ENCODE measurements at regions not wholly inside any gene's neighbourhood (a gene's known extent, or its start where the extent isn't known, plus 50 kb on each side); places are given as distances from the start of the nearest gene placed in this dataset.

DNA sequence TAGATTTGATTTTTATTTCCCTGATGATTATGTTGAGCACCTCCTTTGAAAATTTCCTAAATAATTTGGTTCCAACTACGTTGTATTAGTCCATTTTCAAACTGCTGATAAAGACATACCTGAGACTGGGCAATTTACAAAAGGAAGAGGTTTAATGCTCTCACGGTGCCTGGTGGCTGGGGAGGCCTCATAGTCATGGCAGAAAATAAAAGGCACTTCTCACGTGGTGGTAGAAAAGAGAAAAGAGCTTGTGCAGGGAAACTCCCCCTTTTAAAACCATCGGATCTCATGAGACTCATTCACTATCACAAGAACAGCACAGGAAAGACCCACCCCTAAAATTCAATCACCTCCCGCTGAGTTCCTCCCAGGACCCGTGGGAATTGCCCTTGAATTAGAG is 372.3 kb downstream of the RPL10L start:
- TF ChIP-seq HOXA7 (CRISPR knock-in tag; IDR thresholded peaks at IDR 0.05; ENCODE audit: borderline replicate concordance) (no peak), ZNF266 (tag by site-specific recombination; IDR thresholded peaks at IDR 0.05; ENCODE audit: low read depth) (no peak), ZNF121 (tag by site-specific recombination; IDR thresholded peaks at IDR 0.05) (no peak), ZNF48 (tag by site-specific recombination; IDR thresholded peaks at IDR 0.05) (no peak), ZIC2 (tag by site-specific recombination; IDR thresholded peaks at IDR 0.05) (no peak), ZNF629 (tag by site-specific recombination; IDR thresholded peaks at IDR 0.05) (no peak), IKZF3 (tag by site-specific recombination; IDR thresholded peaks at IDR 0.05) (no peak)
- TF ChIP-seq, protein P1, sequence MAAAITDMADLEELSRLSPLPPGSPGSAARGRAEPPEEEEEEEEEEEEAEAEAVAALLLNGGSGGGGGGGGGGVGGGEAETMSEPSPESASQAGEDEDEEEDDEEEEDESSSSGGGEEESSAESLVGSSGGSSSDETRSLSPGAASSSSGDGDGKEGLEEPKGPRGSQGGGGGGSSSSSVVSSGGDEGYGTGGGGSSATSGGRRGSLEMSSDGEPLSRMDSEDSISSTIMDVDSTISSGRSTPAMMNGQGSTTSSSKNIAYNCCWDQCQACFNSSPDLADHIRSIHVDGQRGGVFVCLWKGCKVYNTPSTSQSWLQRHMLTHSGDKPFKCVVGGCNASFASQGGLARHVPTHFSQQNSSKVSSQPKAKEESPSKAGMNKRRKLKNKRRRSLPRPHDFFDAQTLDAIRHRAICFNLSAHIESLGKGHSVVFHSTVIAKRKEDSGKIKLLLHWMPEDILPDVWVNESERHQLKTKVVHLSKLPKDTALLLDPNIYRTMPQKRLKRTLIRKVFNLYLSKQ (tag by site-specific recombination; IDR thresholded peaks at IDR 0.05; ENCODE audit: borderline replicate concordance) = no peak
- H3K4me1 ChIP-seq (ENCODE audit: control insufficient read depth, insufficient read depth, low read length) = no peaks in the 10 kb centered on the region
- POLR2A ChIA-PET = no interaction called here
- CTCF ChIA-PET = no interaction called here
- H3K27ac ChIP-seq (ENCODE audit: extremely low read depth, low read depth, low read length) = no peak overlapping the region
- no peaks in the 10 kb centered on the region for H3K36me3 ChIP-seq (ENCODE audit: control insufficient read depth in 2 of 2, insufficient read depth in 1 of 2, low read length in 2 of 2)
- H3K4me3 ChIP-seq (ENCODE audit: low read depth, low read length) = no peak overlapping the region
- H3K9me3 ChIP-seq (ENCODE audit: control insufficient read depth, insufficient read depth, low read depth, low read length) = no peaks in the 10 kb centered on the region

DNA sequence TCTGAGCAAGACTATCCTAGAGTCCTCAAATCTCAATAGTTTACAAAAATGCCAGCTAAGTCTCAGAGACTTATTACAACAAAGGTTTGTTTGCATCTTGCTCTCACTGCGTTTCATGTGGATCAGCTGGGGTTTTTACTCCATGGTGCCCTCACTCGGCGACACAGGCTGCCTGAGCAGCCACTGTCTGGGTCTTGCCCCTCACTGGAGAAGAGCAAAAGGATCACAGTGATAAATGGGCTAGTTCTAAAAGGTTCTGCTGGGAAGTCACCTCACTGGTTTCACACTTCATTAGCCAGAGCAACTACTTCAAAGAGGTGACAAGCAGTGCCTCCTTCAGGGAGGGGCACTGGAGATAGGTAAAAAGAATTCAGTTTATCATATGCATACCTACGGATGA is 392.0 kb downstream of the RPL10L start:
- TF ChIP-seq ZNF146 (tag by site-specific recombination; IDR thresholded peaks at IDR 0.05) (no peak), ZNF426 (tag by site-specific recombination; IDR thresholded peaks at IDR 0.05) (no peak), ZNF24 (tag by site-specific recombination; IDR thresholded peaks at IDR 0.05) (no peak), MZF1 (tag by site-specific recombination; IDR thresholded peaks at IDR 0.05; ENCODE audit: borderline replicate concordance) (no peak)
- ChIA-PET POLR2A (no interaction called here), CTCF (no interaction called here)
- Histone ChIP-seq H3K9me3 (ENCODE audit: control insufficient read depth, insufficient read depth, low read depth, low read length) (no peaks in the 10 kb centered on the region), H3K27ac (ENCODE audit: extremely low read depth, low read depth, low read length) (no peak overlapping the region), H3K4me3 (ENCODE audit: low read depth, low read length) (no peak overlapping the region), H3K4me1 (ENCODE audit: control insufficient read depth, insufficient read depth, low read length) (no peaks in the 10 kb centered on the region), H3K36me3 (ENCODE audit: control insufficient read depth in 2 of 2, insufficient read depth in 1 of 2, low read length in 2 of 2) (no peaks in the 10 kb centered on the region)

DNA sequence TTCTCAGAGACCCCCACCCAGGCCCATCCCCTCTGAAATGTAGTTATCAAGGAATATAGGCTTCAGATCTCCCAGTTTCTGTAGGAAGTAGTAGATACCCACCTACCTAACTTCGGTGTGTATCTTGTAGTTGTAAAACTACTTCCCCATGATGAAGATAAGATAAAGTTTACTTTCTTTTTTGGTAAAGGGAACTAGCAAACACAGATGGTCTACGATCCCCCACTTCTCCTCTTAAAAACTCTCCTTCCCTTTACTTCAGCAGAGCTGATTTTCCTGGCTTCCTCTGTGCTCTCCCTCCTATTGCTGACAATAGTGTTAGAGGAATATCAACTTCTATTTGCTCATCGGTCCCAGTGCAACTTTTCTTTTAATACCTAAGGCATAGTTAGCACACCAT is 395.2 kb downstream of the RPL10L start:
- H3K4me1 ChIP-seq (ENCODE audit: control insufficient read depth, insufficient read depth, low read length) = no peaks in the 10 kb centered on the region
- CTCF ChIA-PET = no interaction called here
- TF ChIP-seq HOXA7 (CRISPR knock-in tag; IDR thresholded peaks at IDR 0.05; ENCODE audit: borderline replicate concordance) = no peak
- no peak for TF ChIP-seq ZNF585B (tag by site-specific recombination; IDR thresholded peaks at IDR 0.05)
- no peak for TF ChIP-seq ZNF302 (tag by site-specific recombination; IDR thresholded peaks at IDR 0.05; ENCODE audit: low read depth)
- no peak for TF ChIP-seq ZNF785 (tag by site-specific recombination; IDR thresholded peaks at IDR 0.05)
- no peak for TF ChIP-seq ZBTB1 (tag by site-specific recombination; IDR thresholded peaks at IDR 0.05)
- TF ChIP-seq ZNF121 (tag by site-specific recombination; IDR thresholded peaks at IDR 0.05) = no peak
- TF ChIP-seq, protein P2, sequence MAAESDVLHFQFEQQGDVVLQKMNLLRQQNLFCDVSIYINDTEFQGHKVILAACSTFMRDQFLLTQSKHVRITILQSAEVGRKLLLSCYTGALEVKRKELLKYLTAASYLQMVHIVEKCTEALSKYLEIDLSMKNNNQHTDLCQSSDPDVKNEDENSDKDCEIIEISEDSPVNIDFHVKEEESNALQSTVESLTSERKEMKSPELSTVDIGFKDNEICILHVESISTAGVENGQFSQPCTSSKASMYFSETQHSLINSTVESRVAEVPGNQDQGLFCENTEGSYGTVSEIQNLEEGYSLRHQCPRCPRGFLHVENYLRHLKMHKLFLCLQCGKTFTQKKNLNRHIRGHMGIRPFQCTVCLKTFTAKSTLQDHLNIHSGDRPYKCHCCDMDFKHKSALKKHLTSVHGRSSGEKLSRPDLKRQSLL (tag by site-specific recombination; IDR thresholded peaks at IDR 0.05) = no peak
- TF ChIP-seq ZSCAN16 (tag by site-specific recombination; IDR thresholded peaks at IDR 0.05) = no peak
- no peak for TF ChIP-seq ZBTB17 (tag by site-specific recombination; IDR thresholded peaks at IDR 0.05)
- TF ChIP-seq, protein P3, sequence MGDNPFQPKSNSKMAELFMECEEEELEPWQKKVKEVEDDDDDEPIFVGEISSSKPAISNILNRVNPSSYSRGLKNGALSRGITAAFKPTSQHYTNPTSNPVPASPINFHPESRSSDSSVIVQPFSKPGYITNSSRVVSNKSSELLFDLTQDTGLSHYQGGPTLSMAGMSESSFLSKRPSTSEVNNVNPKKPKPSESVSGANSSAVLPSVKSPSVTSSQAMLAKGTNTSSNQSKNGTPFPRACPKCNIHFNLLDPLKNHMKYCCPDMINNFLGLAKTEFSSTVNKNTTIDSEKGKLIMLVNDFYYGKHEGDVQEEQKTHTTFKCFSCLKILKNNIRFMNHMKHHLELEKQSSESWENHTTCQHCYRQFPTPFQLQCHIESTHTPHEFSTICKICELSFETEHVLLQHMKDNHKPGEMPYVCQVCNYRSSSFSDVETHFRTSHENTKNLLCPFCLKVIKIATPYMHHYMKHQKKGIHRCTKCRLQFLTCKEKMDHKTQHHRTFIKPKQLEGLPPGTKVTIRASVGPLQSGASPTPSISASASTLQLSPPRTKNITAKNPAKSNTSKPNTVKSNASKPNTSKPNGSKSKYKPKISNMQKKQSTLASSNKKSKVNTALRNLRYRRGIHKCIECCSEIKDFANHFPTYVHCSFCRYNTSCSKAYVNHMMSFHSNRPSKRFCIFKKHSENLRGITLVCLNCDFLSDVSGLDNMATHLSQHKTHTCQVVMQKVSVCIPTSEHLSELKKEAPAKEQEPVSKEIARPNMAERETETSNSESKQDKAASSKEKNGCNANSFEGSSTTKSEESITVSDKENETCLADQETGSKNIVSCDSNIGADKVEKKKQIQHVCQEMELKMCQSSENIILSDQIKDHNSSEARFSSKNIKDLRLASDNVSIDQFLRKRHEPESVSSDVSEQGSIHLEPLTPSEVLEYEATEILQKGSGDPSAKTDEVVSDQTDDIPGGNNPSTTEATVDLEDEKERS (tag by site-specific recombination; IDR thresholded peaks at IDR 0.05) = no peak
- TF ChIP-seq ZNF843 (tag by site-specific recombination; IDR thresholded peaks at IDR 0.05) = no peak
- TF ChIP-seq ZNF624 (tag by site-specific recombination; IDR thresholded peaks at IDR 0.05) = no peak
- TF ChIP-seq, protein P4, sequence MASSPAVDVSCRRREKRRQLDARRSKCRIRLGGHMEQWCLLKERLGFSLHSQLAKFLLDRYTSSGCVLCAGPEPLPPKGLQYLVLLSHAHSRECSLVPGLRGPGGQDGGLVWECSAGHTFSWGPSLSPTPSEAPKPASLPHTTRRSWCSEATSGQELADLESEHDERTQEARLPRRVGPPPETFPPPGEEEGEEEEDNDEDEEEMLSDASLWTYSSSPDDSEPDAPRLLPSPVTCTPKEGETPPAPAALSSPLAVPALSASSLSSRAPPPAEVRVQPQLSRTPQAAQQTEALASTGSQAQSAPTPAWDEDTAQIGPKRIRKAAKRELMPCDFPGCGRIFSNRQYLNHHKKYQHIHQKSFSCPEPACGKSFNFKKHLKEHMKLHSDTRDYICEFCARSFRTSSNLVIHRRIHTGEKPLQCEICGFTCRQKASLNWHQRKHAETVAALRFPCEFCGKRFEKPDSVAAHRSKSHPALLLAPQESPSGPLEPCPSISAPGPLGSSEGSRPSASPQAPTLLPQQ (tag by site-specific recombination; IDR thresholded peaks at IDR 0.05) = no peak
- no peak for TF ChIP-seq PRDM1 (tag by site-specific recombination; IDR thresholded peaks at IDR 0.05)
- no peak for TF ChIP-seq ZNF138 (tag by site-specific recombination; IDR thresholded peaks at IDR 0.05; ENCODE audit: borderline replicate concordance)
- TF ChIP-seq ZNF701 (tag by site-specific recombination; IDR thresholded peaks at IDR 0.05) = no peak
- no peak for TF ChIP-seq ZNF211 (tag by site-specific recombination; IDR thresholded peaks at IDR 0.05; ENCODE audit: low read depth)
- no peak for TF ChIP-seq HOXC10 (CRISPR knock-in tag; IDR thresholded peaks at IDR 0.05)
- no peaks in the 10 kb centered on the region for H3K36me3 ChIP-seq (ENCODE audit: control insufficient read depth in 2 of 2, insufficient read depth in 1 of 2, low read length in 2 of 2)
- POLR2A ChIA-PET = no interaction called here
- no peak overlapping the region for H3K27ac ChIP-seq (ENCODE audit: extremely low read depth, low read depth, low read length)
- no peaks in the 10 kb centered on the region for H3K9me3 ChIP-seq (ENCODE audit: control insufficient read depth, insufficient read depth, low read depth, low read length)
- no peak overlapping the region for H3K4me3 ChIP-seq (ENCODE audit: low read depth, low read length)
